ENCODE measurements at regions not wholly inside any gene's neighbourhood (a gene's known extent, or its start where the extent isn't known, plus 50 kb on each side); places are given as distances from the start of the nearest gene placed in this dataset.

GRCh38 chr7:85748861-85749260 is 562.0 kb upstream of the SEMA3D start:
- TF ChIP-seq CTCF (IDR thresholded peaks at IDR 0.05) (no peak), POLR2A (IDR thresholded peaks at IDR 0.05) (no peak)

Measured in breast epithelium (tissue), 3 donors.